ENCODE measurements at regions not wholly inside any gene's neighbourhood (a gene's known extent, or its start where the extent isn't known, plus 50 kb on each side); places are given as distances from the start of the nearest gene placed in this dataset.

- ChIA-PET POLR2A (interaction anchor here (1.1 kb wide), 1 partner anchor 262 kb away, joined by 3 read pairs; no protein-coding TSS in a partner anchor), CTCF (interaction anchor here (0.7 to 4.9 kb wide), 48 partner anchors 8 to 482 kb away, joined by 3 to 110 read pairs (median 5); partner anchors contain the start of genes POM121L2 and ZNF184)
- no peaks in the 10 kb centered on the region for H3K9me3 ChIP-seq (replicated peaks; ENCODE audit: control insufficient read depth, insufficient read depth, low read length)
- no peaks in the 10 kb centered on the region for H4K20me1 ChIP-seq (replicated peaks; ENCODE audit: control insufficient read depth, extremely low read depth, insufficient read depth, low read length)
- H3K27me3 ChIP-seq (ENCODE audit: control insufficient read depth in 2 of 2, insufficient read depth in 2 of 2, low read length in 2 of 2) = no peaks in the 10 kb centered on the region
- intact Hi-C loops (cut with micrococcal nuclease) = loop anchor here (1.0 to 5.0 kb wide), 5 partner anchors 62 to 421 kb away; partner anchors contain the start of gene POM121L2
- H3K36me3 ChIP-seq (ENCODE audit: control insufficient read depth in 2 of 2, extremely low read depth in 1 of 2, insufficient read depth in 2 of 2, low read length in 2 of 2) = no peaks in the 10 kb centered on the region
- no TSS peak for BruUV-seq (replicated peaks)
- H3K4me2 ChIP-seq (ENCODE audit: insufficient read depth, low read length) = no peak overlapping the region
- DNase-seq (ENCODE audit: low read depth, low spot score) = peak; percentile 63
- H3K4me1 ChIP-seq (ENCODE audit: control insufficient read depth, extremely low read depth, insufficient read depth, low read length) = no peaks in the 10 kb centered on the region
- no peak overlapping the region for H3K4me3 ChIP-seq (replicated peaks in 1 of 3; ENCODE audit: insufficient read depth in 1 of 3, low read depth in 1 of 3, low read length in 3 of 3)
- no peaks in the 10 kb centered on the region for H3K9me1 ChIP-seq (replicated peaks; ENCODE audit: control insufficient read depth, extremely low read depth, insufficient read depth, low read length)
- TF ChIP-seq CTCF (IDR thresholded peaks at IDR 0.05; ENCODE audit: extremely low read depth in 1 of 2, insufficient read depth in 1 of 2, low read depth in 1 of 2, low read length in 2 of 2) = peak; percentile 74 to 79
- TF ChIP-seq FOS (IDR thresholded peaks at IDR 0.05; ENCODE audit: borderline replicate concordance, insufficient read depth, low read length) = no peak
- dilution Hi-C loops (cut with MboI; ENCODE audit: extremely low pct_ligation_motif_present, low sequenced_read_pairs) = no loop called here
- FAIRE-seq = peak; percentile 89
- no peaks in the 10 kb centered on the region for H3K79me2 ChIP-seq (ENCODE audit: control insufficient read depth, insufficient read depth, low read length)
- no peak overlapping the region for H2AFZ ChIP-seq (ENCODE audit: low read depth, low read length)
- no peak overlapping the region for H3K27ac ChIP-seq (ENCODE audit: insufficient read depth, low read depth, low read length)
- no peak overlapping the region for H3K9ac ChIP-seq (replicated peaks; ENCODE audit: extremely low read depth, insufficient read depth, low read length)
Observed at GRCh38 chr6:27608916-27609883, 136.3 kb upstream of the ZNF184 start.

Measured in endothelial cell of umbilical vein (primary cell).